ENCODE measurements at regions not wholly inside any gene's neighbourhood (a gene's known extent, or its start where the extent isn't known, plus 50 kb on each side); places are given as distances from the start of the nearest gene placed in this dataset.

GRCh38 chr7:131640686-131641085 lies 84.3 kb upstream of the PODXL start:
- no peak overlapping the region for H3K27ac ChIP-seq (ENCODE audit: control insufficient read depth, insufficient read depth, low read length)
- H2AFZ ChIP-seq (ENCODE audit: control insufficient read depth, low read length) = no peak overlapping the region
- H3K4me3 ChIP-seq (ENCODE audit: control insufficient read depth in 2 of 3, extremely low read depth in 1 of 3, insufficient read depth in 2 of 3, low read depth in 1 of 3, low read length in 3 of 3) = no peak overlapping the region

GRCh38 chr7:131638641-131639430 lies 82.4 kb upstream of the PODXL start:
- H4K20me1 ChIP-seq (ENCODE audit: control insufficient read depth, extremely low read depth, insufficient read depth, low read length) = no peaks in the 10 kb centered on the region
- no peak overlapping the region for H3K4me2 ChIP-seq (ENCODE audit: control insufficient read depth, extremely low read depth, insufficient read depth, low read depth, low read length)
- no peak overlapping the region for H3K9ac ChIP-seq (ENCODE audit: control insufficient read depth, extremely low read depth, insufficient read depth, low read length)
- dilution Hi-C loops (cut with MboI; ENCODE audit: extremely low pct_ligation_motif_present, low sequenced_read_pairs) = no loop called here
- no peak overlapping the region for H2AFZ ChIP-seq (ENCODE audit: control insufficient read depth, low read length)
- FAIRE-seq (no peak), DNase-seq (ENCODE audit: low read depth, low spot score) (no peak)
- H3K9me3 ChIP-seq (ENCODE audit: control insufficient read depth, low read depth, low read length) = no peaks in the 10 kb centered on the region
- H3K27ac ChIP-seq (ENCODE audit: control insufficient read depth, insufficient read depth, low read length) = no peak overlapping the region
- H3K9me1 ChIP-seq (ENCODE audit: control insufficient read depth, extremely low read depth, insufficient read depth, low read length) = no peaks in the 10 kb centered on the region
- no peak for TF ChIP-seq EZH2 (IDR thresholded peaks at IDR 0.05; ENCODE audit: low read length)
- TF ChIP-seq, protein P1, sequence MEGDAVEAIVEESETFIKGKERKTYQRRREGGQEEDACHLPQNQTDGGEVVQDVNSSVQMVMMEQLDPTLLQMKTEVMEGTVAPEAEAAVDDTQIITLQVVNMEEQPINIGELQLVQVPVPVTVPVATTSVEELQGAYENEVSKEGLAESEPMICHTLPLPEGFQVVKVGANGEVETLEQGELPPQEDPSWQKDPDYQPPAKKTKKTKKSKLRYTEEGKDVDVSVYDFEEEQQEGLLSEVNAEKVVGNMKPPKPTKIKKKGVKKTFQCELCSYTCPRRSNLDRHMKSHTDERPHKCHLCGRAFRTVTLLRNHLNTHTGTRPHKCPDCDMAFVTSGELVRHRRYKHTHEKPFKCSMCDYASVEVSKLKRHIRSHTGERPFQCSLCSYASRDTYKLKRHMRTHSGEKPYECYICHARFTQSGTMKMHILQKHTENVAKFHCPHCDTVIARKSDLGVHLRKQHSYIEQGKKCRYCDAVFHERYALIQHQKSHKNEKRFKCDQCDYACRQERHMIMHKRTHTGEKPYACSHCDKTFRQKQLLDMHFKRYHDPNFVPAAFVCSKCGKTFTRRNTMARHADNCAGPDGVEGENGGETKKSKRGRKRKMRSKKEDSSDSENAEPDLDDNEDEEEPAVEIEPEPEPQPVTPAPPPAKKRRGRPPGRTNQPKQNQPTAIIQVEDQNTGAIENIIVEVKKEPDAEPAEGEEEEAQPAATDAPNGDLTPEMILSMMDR (optimal IDR thresholded peaks at IDR 0.05 in 1 of 3, IDR thresholded peaks at IDR 0.05 in 1 of 3, conservative IDR thresholded peaks at IDR 0.05 in 1 of 3; ENCODE audit: extremely low read depth in 1 of 3, insufficient read depth in 2 of 3, low read length in 3 of 3) = no peak
- no peaks in the 10 kb centered on the region for H3K36me3 ChIP-seq (ENCODE audit: control insufficient read depth in 2 of 2, extremely low read depth in 1 of 2, insufficient read depth in 2 of 2, low read length in 2 of 2)
- H3K4me3 ChIP-seq (ENCODE audit: control insufficient read depth in 2 of 3, extremely low read depth in 1 of 3, insufficient read depth in 2 of 3, low read depth in 1 of 3, low read length in 3 of 3) = no peak overlapping the region
- no peaks in the 10 kb centered on the region for H3K4me1 ChIP-seq (ENCODE audit: control insufficient read depth, extremely low read depth, insufficient read depth, low read length)
- H3K79me2 ChIP-seq (ENCODE audit: control insufficient read depth, insufficient read depth, low read length) = no peaks in the 10 kb centered on the region
- H3K27me3 ChIP-seq (ENCODE audit: control insufficient read depth, extremely low read depth, insufficient read depth, low read length) = no peaks in the 10 kb centered on the region

More at GRCh38 chr7:131640686-131641085, 84.3 kb upstream of the PODXL start:
- H3K9me1 ChIP-seq (ENCODE audit: control insufficient read depth, extremely low read depth, insufficient read depth, low read length) = no peaks in the 10 kb centered on the region
- no peaks in the 10 kb centered on the region for H3K9me3 ChIP-seq (ENCODE audit: control insufficient read depth, low read depth, low read length)
- no peaks in the 10 kb centered on the region for H4K20me1 ChIP-seq (ENCODE audit: control insufficient read depth, extremely low read depth, insufficient read depth, low read length)
- H3K79me2 ChIP-seq (ENCODE audit: control insufficient read depth, insufficient read depth, low read length) = no peaks in the 10 kb centered on the region
- FAIRE-seq (no peak), DNase-seq (ENCODE audit: low read depth, low spot score) (no peak)
- no peaks in the 10 kb centered on the region for H3K27me3 ChIP-seq (ENCODE audit: control insufficient read depth, extremely low read depth, insufficient read depth, low read length)
- no peak overlapping the region for H3K9ac ChIP-seq (ENCODE audit: control insufficient read depth, extremely low read depth, insufficient read depth, low read length)
- H3K4me1 ChIP-seq (ENCODE audit: control insufficient read depth, extremely low read depth, insufficient read depth, low read length) = no peaks in the 10 kb centered on the region
- no peak for TF ChIP-seq EZH2 (IDR thresholded peaks at IDR 0.05; ENCODE audit: low read length)
- TF ChIP-seq, protein P1 (optimal IDR thresholded peaks at IDR 0.05 in 1 of 3, IDR thresholded peaks at IDR 0.05 in 1 of 3, conservative IDR thresholded peaks at IDR 0.05 in 1 of 3; ENCODE audit: extremely low read depth in 1 of 3, insufficient read depth in 2 of 3, low read length in 3 of 3) = no peak
- H3K36me3 ChIP-seq (ENCODE audit: control insufficient read depth in 2 of 2, extremely low read depth in 1 of 2, insufficient read depth in 2 of 2, low read length in 2 of 2) = no peaks in the 10 kb centered on the region
- dilution Hi-C loops (cut with MboI; ENCODE audit: extremely low pct_ligation_motif_present, low sequenced_read_pairs) = no loop called here
- H3K4me2 ChIP-seq (ENCODE audit: control insufficient read depth, extremely low read depth, insufficient read depth, low read depth, low read length) = no peak overlapping the region
